H1 (cell line): ENCODE measurements at regions not wholly inside any gene's neighbourhood (a gene's known extent, or its start where the extent isn't known, plus 50 kb on each side); places are given as distances from the start of the nearest gene placed in this dataset.

Experiments
- ATF2 ChIP-seq: IDR thresholded peaks from 2 replicates; pipeline ENCODE4 v1.6.1; 2012; ENCODE audit warnings: low read length, inconsistent platforms
- E2F6 ChIP-seq: IDR thresholded peaks from 2 replicates; pipeline ENCODE4 v1.6.1; 2012; ENCODE audit warnings: inconsistent platforms
- HDAC2 ChIP-seq, 2 experiments: fragments of 300-600 bp in 1 of 2; sonication (generic) in 1 of 2; IDR thresholded peaks; 2 replicates each; pipeline ENCODE4 v1.6.1; 2011 to 2012; ENCODE audit warnings: low read depth in 2 of 2, low read length in 2 of 2, mild to moderate bottlenecking in 2 of 2, moderate library complexity in 2 of 2, borderline replicate concordance in 1 of 2, inconsistent platforms in 1 of 2

GRCh38 chr10:4609251-4609650, 216.8 kb upstream of the AKR1E2 start (continued):
- TF ChIP-seq HDAC2 (IDR thresholded peaks at IDR 0.05; ENCODE audit: borderline replicate concordance in 1 of 2, low read depth in 2 of 2, low read length in 2 of 2) (no peak), ATF2 (no peak), E2F6 (no peak)
